Mesenteric fat pad (tissue), 1 donor: ENCODE measurements at regions not wholly inside any gene's neighbourhood (a gene's known extent, or its start where the extent isn't known, plus 50 kb on each side); places are given as distances from the start of the nearest gene placed in this dataset.

Experiments
- DNase-seq: peaks from one replicate; pipeline ENCODE4 v3.0.0-alpha.2; 2020; ENCODE audit warnings: low spot score
- donor health status: DM: yes; HTN: yes; CAD: no.

- no peak for DNase-seq
Measured at GRCh38 chrX:80306007-80306406, 114.2 kb upstream of the TENT5D start.

GRCh38 chrX:80312448-80312847 is 107.8 kb upstream of the TENT5D start:
- no peak for DNase-seq

- DNase-seq, result no peak
Measured at GRCh38 chrX:80316526-80316925, 103.7 kb upstream of the TENT5D start.

GRCh38 chrX:80317646-80318045 is 102.6 kb upstream of the TENT5D start:
- no peak for DNase-seq

GRCh38 chrX:80331285-80331684 is 89.0 kb upstream of the TENT5D start:
- no peak for DNase-seq

- DNase-seq, result no peak
Measured at GRCh38 chrX:80334583-80334982, 85.7 kb upstream of the TENT5D start.

GRCh38 chrX:80335062-80335830 is 85.0 kb upstream of the TENT5D start:
- peak; percentile 86 for DNase-seq

- peak; percentile 67 for DNase-seq
Measured at GRCh38 chrX:80354966-80355465, 65.2 kb upstream of the TENT5D start.
